ENCODE measurements at regions not wholly inside any gene's neighbourhood (a gene's known extent, or its start where the extent isn't known, plus 50 kb on each side); places are given as distances from the start of the nearest gene placed in this dataset.

DNA sequence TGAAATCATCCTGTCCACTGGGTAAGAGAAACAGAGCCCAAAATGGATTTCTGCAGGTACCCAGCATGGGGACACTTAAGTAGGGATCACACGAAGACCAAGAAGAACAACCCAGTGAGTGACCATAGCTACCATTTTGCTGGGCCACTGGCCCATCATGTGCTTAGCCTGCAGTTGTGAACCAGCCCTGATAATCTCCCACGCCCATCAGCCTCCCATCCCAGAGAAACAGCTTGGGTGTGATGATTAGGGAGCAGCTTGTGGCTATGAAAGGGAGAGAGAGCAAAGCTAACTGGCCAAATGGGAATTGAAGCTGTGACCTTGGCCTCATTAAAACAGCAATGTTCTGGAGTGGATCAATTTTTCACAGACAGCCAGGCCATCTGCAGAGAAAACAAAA, 138.5 kb downstream of the SLC24A2 start:
- H3K27ac ChIP-seq = no peak overlapping the region
- H3K9me3 ChIP-seq = no peaks in the 10 kb centered on the region
- H3K4me1 ChIP-seq = no peaks in the 10 kb centered on the region
- DNase-seq (no peak), ATAC-seq (no peak)
- intact Hi-C loops (cut with DNase I) = no loop called here
- TF ChIP-seq, protein P1, sequence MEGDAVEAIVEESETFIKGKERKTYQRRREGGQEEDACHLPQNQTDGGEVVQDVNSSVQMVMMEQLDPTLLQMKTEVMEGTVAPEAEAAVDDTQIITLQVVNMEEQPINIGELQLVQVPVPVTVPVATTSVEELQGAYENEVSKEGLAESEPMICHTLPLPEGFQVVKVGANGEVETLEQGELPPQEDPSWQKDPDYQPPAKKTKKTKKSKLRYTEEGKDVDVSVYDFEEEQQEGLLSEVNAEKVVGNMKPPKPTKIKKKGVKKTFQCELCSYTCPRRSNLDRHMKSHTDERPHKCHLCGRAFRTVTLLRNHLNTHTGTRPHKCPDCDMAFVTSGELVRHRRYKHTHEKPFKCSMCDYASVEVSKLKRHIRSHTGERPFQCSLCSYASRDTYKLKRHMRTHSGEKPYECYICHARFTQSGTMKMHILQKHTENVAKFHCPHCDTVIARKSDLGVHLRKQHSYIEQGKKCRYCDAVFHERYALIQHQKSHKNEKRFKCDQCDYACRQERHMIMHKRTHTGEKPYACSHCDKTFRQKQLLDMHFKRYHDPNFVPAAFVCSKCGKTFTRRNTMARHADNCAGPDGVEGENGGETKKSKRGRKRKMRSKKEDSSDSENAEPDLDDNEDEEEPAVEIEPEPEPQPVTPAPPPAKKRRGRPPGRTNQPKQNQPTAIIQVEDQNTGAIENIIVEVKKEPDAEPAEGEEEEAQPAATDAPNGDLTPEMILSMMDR (IDR thresholded peaks at IDR 0.05) = no peak
- H3K27me3 ChIP-seq = no peaks in the 10 kb centered on the region
- no peaks in the 10 kb centered on the region for H3K36me3 ChIP-seq
- no peak overlapping the region for H3K4me3 ChIP-seq

- Histone ChIP-seq H3K4me1 (no peaks in the 10 kb centered on the region), H3K4me3 (no peak overlapping the region), H3K27me3 (no peaks in the 10 kb centered on the region), H3K36me3 (no peaks in the 10 kb centered on the region), H3K9me3 (no peaks in the 10 kb centered on the region), H3K27ac (no peak overlapping the region)
- intact Hi-C loops (cut with DNase I) = no loop called here
- DNase-seq (no peak), ATAC-seq (no peak)
- TF ChIP-seq, protein P1 (IDR thresholded peaks at IDR 0.05) = no peak
Observed at GRCh38 chr9:19649336-19650041, 139.3 kb downstream of the SLC24A2 start.

GRCh38 chr9:19648672-19649071, 140.2 kb downstream of the SLC24A2 start:
- intact Hi-C loops (cut with DNase I) = no loop called here
- H3K27ac ChIP-seq = no peak overlapping the region
- ATAC-seq = no peak
- no peak for DNase-seq
- H3K27me3 ChIP-seq = no peaks in the 10 kb centered on the region
- TF ChIP-seq, protein P1 (IDR thresholded peaks at IDR 0.05) = no peak
- no peak overlapping the region for H3K4me3 ChIP-seq
- H3K36me3 ChIP-seq = no peaks in the 10 kb centered on the region
- no peaks in the 10 kb centered on the region for H3K4me1 ChIP-seq
- H3K9me3 ChIP-seq = no peaks in the 10 kb centered on the region

DNA sequence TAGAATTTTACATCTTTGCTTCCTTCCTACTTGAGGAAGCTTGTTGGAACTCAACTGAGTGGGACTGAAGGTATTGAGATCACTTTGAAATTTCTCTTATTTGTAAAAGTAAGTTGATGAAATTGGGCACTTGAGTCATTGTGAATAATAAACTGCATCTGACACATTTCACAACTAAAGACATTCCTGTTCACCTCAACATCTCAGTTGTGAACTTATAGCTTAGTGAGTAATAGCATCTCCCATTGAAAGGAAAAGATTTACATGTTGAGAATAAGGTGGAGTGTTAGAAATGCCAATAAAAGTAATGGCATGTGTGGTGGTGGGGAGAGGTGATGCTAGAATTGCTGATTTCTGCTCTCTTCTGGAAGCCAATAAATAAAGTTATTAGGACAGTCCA, 145.0 kb downstream of the SLC24A2 start:
- DNase-seq (no peak), ATAC-seq (no peak)
- no peaks in the 10 kb centered on the region for H3K4me1 ChIP-seq
- H3K27ac ChIP-seq = no peak overlapping the region
- TF ChIP-seq, protein P1 (IDR thresholded peaks at IDR 0.05) = no peak
- H3K27me3 ChIP-seq = no peaks in the 10 kb centered on the region
- H3K36me3 ChIP-seq = no peaks in the 10 kb centered on the region
- no peak overlapping the region for H3K4me3 ChIP-seq
- H3K9me3 ChIP-seq = no peaks in the 10 kb centered on the region
- intact Hi-C loops (cut with DNase I) = no loop called here

DNA sequence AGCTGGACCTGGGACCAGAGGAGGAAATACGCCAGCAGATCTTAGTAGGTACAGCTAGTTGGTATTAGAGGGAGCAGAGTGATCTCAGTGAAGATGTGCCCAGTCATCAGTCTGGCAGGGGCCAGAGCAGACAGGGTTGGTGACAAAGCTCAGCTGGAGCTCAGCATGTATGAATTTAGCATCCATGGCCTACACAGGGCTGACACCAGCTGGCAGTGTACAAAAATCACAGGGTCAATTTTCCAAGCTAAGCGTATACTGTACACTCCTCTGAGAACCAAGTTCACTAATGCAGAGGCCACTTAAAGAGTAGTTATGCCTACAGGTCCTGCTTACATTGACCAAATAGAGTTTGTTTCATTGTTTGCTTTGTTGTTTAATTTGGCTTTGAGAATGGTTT, 146.6 kb downstream of the SLC24A2 start:
- Histone ChIP-seq H3K36me3 (no peaks in the 10 kb centered on the region), H3K27me3 (no peaks in the 10 kb centered on the region), H3K4me1 (no peaks in the 10 kb centered on the region), H3K4me3 (no peak overlapping the region), H3K27ac (no peak overlapping the region), H3K9me3 (no peaks in the 10 kb centered on the region)
- intact Hi-C loops (cut with DNase I) = no loop called here
- DNase-seq (peak in 1 of 4 donors; percentile 7), ATAC-seq (peak; percentile 23)
- TF ChIP-seq, protein P1 (IDR thresholded peaks at IDR 0.05) = no peak

Measured in left lung (tissue), 4 donors.